HFF-Myc (cell line): ENCODE measurements at regions not wholly inside any gene's neighbourhood (a gene's known extent, or its start where the extent isn't known, plus 50 kb on each side); places are given as distances from the start of the nearest gene placed in this dataset.

Source experiments
- DNase-seq: peaks from one replicate; pipeline ENCODE4 v3.0.0-alpha.2; 2011; ENCODE audit warnings: low read depth; ENCODE audit errors: extremely low read depth
- H3K4me3 ChIP-seq: replicated peaks from 2 replicates; pipeline ENCODE4 v1.5.1; 2011; ENCODE audit warnings: low read depth, mild to moderate bottlenecking, control low read depth, low read length
- CTCF ChIP-seq: IDR thresholded peaks from 2 replicates; pipeline ENCODE4 v1.5.1; 2012; ENCODE audit warnings: mild to moderate bottlenecking, low read depth, low read length, control low read depth; ENCODE audit errors: missing control alignments

- no peak for TF ChIP-seq CTCF
- DNase-seq: no peak
- no peak overlapping the region for H3K4me3 ChIP-seq
Observed at GRCh38 chr14:41303506-41303905, 303.2 kb upstream of the LRFN5 start.

GRCh38 chr14:41302776-41303175 lies 303.9 kb upstream of the LRFN5 start:
- TF ChIP-seq CTCF: no peak

GRCh38 chr14:41299924-41300323 lies 306.8 kb upstream of the LRFN5 start:
- no peak for DNase-seq
- H3K4me3 ChIP-seq: no peak overlapping the region
- no peak for TF ChIP-seq CTCF

More at GRCh38 chr14:41302776-41303175, 303.9 kb upstream of the LRFN5 start:
- H3K4me3 ChIP-seq: no peak overlapping the region
- no peak for DNase-seq

- H3K4me3 ChIP-seq: no peak overlapping the region
- no peak for TF ChIP-seq CTCF
- no peak for DNase-seq
Observed at GRCh38 chr14:41298328-41298690, 308.4 kb upstream of the LRFN5 start.

GRCh38 chr14:41297576-41298327 lies 308.9 kb upstream of the LRFN5 start:
- TF ChIP-seq CTCF: no peak
- no peak for DNase-seq
- H3K4me3 ChIP-seq: no peak overlapping the region

- no peak for TF ChIP-seq CTCF
- H3K4me3 ChIP-seq: no peak overlapping the region
- no peak for DNase-seq
Observed at GRCh38 chr14:41295734-41296133, 310.9 kb upstream of the LRFN5 start.

- no peak for TF ChIP-seq CTCF
- no peak overlapping the region for H3K4me3 ChIP-seq
- DNase-seq: no peak
Observed at GRCh38 chr14:41289025-41289424, 317.7 kb upstream of the LRFN5 start.
